ENCODE measurements at regions not wholly inside any gene's neighbourhood (a gene's known extent, or its start where the extent isn't known, plus 50 kb on each side); places are given as distances from the start of the nearest gene placed in this dataset.

DNA sequence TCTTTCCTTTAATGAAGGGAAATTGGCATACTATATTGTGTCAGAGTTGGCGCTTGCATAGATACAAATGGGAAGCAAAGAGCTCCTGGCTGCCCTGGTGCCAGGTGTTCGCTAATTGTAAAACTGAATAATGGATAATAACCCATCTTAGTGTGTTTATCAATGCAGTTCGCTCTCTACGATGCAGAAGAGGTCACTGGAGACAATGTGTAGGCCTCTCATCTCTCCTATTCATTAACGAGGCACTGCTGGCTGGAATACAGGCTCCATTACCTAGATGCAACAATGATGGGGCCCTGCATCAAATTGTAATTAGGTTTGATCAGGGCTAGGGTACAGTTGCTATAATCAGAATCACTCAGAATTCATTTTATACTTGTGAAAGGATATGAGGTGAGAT, 171.0 kb downstream of the RMI1 start:
- TF ChIP-seq EP300 (IDR thresholded peaks at IDR 0.05; ENCODE audit: borderline replicate concordance) (no peak), TCF12 (IDR thresholded peaks at IDR 0.05; ENCODE audit: low read depth) (no peak), YY1 (IDR thresholded peaks at IDR 0.05; ENCODE audit: low read depth) (no peak)
- TF ChIP-seq, protein P1, sequence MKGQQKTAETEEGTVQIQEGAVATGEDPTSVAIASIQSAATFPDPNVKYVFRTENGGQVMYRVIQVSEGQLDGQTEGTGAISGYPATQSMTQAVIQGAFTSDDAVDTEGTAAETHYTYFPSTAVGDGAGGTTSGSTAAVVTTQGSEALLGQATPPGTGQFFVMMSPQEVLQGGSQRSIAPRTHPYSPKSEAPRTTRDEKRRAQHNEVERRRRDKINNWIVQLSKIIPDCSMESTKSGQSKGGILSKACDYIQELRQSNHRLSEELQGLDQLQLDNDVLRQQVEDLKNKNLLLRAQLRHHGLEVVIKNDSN (IDR thresholded peaks at IDR 0.05) = no peak

- TF ChIP-seq MAX (IDR thresholded peaks at IDR 0.05) (no peak), CREB1 (IDR thresholded peaks at IDR 0.05; ENCODE audit: low read depth) (no peak), TEAD4 (IDR thresholded peaks at IDR 0.05) (no peak), CEBPB (IDR thresholded peaks at IDR 0.05) (no peak), RAD21 (IDR thresholded peaks at IDR 0.05; ENCODE audit: low read depth) (no peak), FOXM1 (IDR thresholded peaks at IDR 0.05; ENCODE audit: borderline replicate concordance, low read depth) (no peak), TAF1 (IDR thresholded peaks at IDR 0.05; ENCODE audit: low read depth) (no peak), ZBTB7A (IDR thresholded peaks at IDR 0.05; ENCODE audit: low read depth) (no peak), TCF12 (IDR thresholded peaks at IDR 0.05; ENCODE audit: low read depth) (no peak)
- TF ChIP-seq, protein P1 (IDR thresholded peaks at IDR 0.05) = no peak
These were observed 171.6 kb downstream of the RMI1 start for GRCh38 chr9:84152204-84152603.

DNA sequence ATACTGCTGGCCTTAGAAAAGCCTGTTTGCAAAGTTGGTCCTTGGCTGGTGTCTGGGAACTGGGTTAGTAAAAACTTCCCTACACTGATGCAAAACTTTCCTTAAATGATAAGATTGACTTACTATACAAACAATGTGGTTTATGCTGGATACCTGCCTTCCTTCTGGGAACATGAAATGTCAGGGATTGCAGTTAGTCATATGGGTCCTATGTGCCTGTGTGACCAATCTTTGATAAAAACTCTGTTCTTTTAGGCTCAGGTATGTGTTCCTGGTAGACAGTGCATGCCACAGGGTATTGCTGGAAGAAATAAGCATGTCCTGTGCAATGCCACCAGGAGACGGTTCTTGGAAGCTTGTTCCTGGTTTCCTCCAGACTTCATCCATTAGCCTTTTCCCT, 173.3 kb downstream of the RMI1 start:
- TF ChIP-seq TEAD4 (IDR thresholded peaks at IDR 0.05) (no peak), YY1 (IDR thresholded peaks at IDR 0.05; ENCODE audit: low read depth) (no peak), ZBTB7A (IDR thresholded peaks at IDR 0.05; ENCODE audit: low read depth) (no peak), EP300 (IDR thresholded peaks at IDR 0.05; ENCODE audit: borderline replicate concordance) (no peak), TCF12 (IDR thresholded peaks at IDR 0.05; ENCODE audit: low read depth) (no peak), CREB1 (IDR thresholded peaks at IDR 0.05; ENCODE audit: low read depth) (no peak), RAD21 (IDR thresholded peaks at IDR 0.05; ENCODE audit: low read depth) (no peak), FOXM1 (IDR thresholded peaks at IDR 0.05; ENCODE audit: borderline replicate concordance, low read depth) (no peak), NFIC (IDR thresholded peaks at IDR 0.05) (no peak), CEBPB (IDR thresholded peaks at IDR 0.05) (no peak), MAX (IDR thresholded peaks at IDR 0.05) (no peak), TAF1 (IDR thresholded peaks at IDR 0.05; ENCODE audit: low read depth) (no peak), EGR1 (IDR thresholded peaks at IDR 0.05) (no peak)
- TF ChIP-seq, protein P2, sequence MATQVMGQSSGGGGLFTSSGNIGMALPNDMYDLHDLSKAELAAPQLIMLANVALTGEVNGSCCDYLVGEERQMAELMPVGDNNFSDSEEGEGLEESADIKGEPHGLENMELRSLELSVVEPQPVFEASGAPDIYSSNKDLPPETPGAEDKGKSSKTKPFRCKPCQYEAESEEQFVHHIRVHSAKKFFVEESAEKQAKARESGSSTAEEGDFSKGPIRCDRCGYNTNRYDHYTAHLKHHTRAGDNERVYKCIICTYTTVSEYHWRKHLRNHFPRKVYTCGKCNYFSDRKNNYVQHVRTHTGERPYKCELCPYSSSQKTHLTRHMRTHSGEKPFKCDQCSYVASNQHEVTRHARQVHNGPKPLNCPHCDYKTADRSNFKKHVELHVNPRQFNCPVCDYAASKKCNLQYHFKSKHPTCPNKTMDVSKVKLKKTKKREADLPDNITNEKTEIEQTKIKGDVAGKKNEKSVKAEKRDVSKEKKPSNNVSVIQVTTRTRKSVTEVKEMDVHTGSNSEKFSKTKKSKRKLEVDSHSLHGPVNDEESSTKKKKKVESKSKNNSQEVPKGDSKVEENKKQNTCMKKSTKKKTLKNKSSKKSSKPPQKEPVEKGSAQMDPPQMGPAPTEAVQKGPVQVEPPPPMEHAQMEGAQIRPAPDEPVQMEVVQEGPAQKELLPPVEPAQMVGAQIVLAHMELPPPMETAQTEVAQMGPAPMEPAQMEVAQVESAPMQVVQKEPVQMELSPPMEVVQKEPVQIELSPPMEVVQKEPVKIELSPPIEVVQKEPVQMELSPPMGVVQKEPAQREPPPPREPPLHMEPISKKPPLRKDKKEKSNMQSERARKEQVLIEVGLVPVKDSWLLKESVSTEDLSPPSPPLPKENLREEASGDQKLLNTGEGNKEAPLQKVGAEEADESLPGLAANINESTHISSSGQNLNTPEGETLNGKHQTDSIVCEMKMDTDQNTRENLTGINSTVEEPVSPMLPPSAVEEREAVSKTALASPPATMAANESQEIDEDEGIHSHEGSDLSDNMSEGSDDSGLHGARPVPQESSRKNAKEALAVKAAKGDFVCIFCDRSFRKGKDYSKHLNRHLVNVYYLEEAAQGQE (IDR thresholded peaks at IDR 0.05; ENCODE audit: low read depth) = no peak
- TF ChIP-seq, protein P1 (IDR thresholded peaks at IDR 0.05) = no peak

DNA sequence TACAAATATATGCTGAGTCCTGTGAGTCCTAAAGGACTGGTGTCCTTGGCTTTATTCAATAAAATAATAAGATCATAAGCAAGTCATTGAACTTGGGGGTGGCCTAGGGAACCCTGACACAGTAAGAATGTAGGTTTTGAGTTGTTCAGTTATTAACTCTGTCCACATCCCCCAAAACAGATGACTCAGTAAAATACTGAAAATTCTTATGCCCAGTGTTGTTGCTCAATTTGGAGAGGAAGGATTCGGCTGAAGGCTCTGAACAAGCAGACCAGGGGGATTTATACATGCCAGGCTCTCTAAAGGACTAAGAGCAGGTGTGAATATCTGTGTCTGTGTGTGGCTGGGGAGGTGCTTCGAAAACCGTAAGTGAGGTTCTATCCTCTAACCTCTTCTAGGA, 173.7 kb downstream of the RMI1 start:
- TF ChIP-seq EP300 (IDR thresholded peaks at IDR 0.05; ENCODE audit: borderline replicate concordance) = no peak
- TF ChIP-seq TCF12 (IDR thresholded peaks at IDR 0.05; ENCODE audit: low read depth) = no peak
- no peak for TF ChIP-seq ZBTB7A (IDR thresholded peaks at IDR 0.05; ENCODE audit: low read depth)
- TF ChIP-seq EGR1 (IDR thresholded peaks at IDR 0.05) = no peak
- TF ChIP-seq, protein P2 (IDR thresholded peaks at IDR 0.05; ENCODE audit: low read depth) = no peak
- TF ChIP-seq, protein P1 (IDR thresholded peaks at IDR 0.05) = no peak
- TF ChIP-seq RAD21 (IDR thresholded peaks at IDR 0.05; ENCODE audit: low read depth) = no peak
- no peak for TF ChIP-seq TEAD4 (IDR thresholded peaks at IDR 0.05)
- TF ChIP-seq YY1 (IDR thresholded peaks at IDR 0.05; ENCODE audit: low read depth) = no peak
- TF ChIP-seq TAF1 (IDR thresholded peaks at IDR 0.05; ENCODE audit: low read depth) = no peak
- no peak for TF ChIP-seq NFIC (IDR thresholded peaks at IDR 0.05)
- TF ChIP-seq CEBPB (IDR thresholded peaks at IDR 0.05) = no peak
- no peak for TF ChIP-seq CREB1 (IDR thresholded peaks at IDR 0.05; ENCODE audit: low read depth)
- no peak for TF ChIP-seq FOXM1 (IDR thresholded peaks at IDR 0.05; ENCODE audit: borderline replicate concordance, low read depth)
- no peak for TF ChIP-seq MAX (IDR thresholded peaks at IDR 0.05)

GRCh38 chr9:84163052-84163650, 177.4 kb downstream of the SLC28A3 start:
- TF ChIP-seq CEBPB (IDR thresholded peaks at IDR 0.05) = no peak
- TF ChIP-seq, protein P2 (IDR thresholded peaks at IDR 0.05; ENCODE audit: low read depth) = no peak
- no peak for TF ChIP-seq CREB1 (IDR thresholded peaks at IDR 0.05; ENCODE audit: low read depth)
- no peak for TF ChIP-seq ZBTB7A (IDR thresholded peaks at IDR 0.05; ENCODE audit: low read depth)
- TF ChIP-seq, protein P1 (IDR thresholded peaks at IDR 0.05) = no peak
- TF ChIP-seq TEAD4 (IDR thresholded peaks at IDR 0.05) = no peak
- no peak for TF ChIP-seq EGR1 (IDR thresholded peaks at IDR 0.05)
- no peak for TF ChIP-seq MAX (IDR thresholded peaks at IDR 0.05)
- no peak for TF ChIP-seq FOXM1 (IDR thresholded peaks at IDR 0.05; ENCODE audit: borderline replicate concordance, low read depth)
- TF ChIP-seq TCF12 (IDR thresholded peaks at IDR 0.05; ENCODE audit: low read depth) = no peak
